HG03565 (cell line): ENCODE measurements at regions not wholly inside any gene's neighbourhood (a gene's known extent, or its start where the extent isn't known, plus 50 kb on each side); places are given as distances from the start of the nearest gene placed in this dataset.

Experiments used
- ATAC-seq: cut with Tn5 transposase; IDR thresholded peaks from one replicate; pipeline ENCODE4 v1.9.1; 2021; ENCODE audit warnings: mild to moderate bottlenecking, moderate library complexity; ENCODE audit not compliant: unreplicated experiment

- no peak for ATAC-seq
These were observed 439.1 kb downstream of the FOXG1 start for GRCh38 chr14:29205658-29206057.

DNA sequence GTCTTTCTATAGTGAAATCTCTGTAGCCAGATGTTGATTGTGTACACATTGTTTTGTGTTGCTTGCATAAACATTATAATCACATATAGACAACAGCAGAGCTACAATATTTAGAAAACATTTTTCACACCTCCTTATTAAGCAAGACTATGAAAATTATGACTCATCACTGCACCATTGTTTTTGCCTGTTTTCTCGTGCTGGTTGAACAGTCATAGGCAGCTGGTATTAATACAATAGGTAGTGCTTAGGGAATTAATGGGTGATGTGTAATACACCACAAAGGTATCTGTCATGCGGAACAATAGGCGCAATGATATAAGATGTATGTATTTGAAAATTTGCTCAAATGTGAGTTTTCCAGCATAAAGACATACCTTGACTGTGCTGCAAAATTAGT lies 449.3 kb downstream of the FOXG1 start:
- no peak for ATAC-seq

DNA sequence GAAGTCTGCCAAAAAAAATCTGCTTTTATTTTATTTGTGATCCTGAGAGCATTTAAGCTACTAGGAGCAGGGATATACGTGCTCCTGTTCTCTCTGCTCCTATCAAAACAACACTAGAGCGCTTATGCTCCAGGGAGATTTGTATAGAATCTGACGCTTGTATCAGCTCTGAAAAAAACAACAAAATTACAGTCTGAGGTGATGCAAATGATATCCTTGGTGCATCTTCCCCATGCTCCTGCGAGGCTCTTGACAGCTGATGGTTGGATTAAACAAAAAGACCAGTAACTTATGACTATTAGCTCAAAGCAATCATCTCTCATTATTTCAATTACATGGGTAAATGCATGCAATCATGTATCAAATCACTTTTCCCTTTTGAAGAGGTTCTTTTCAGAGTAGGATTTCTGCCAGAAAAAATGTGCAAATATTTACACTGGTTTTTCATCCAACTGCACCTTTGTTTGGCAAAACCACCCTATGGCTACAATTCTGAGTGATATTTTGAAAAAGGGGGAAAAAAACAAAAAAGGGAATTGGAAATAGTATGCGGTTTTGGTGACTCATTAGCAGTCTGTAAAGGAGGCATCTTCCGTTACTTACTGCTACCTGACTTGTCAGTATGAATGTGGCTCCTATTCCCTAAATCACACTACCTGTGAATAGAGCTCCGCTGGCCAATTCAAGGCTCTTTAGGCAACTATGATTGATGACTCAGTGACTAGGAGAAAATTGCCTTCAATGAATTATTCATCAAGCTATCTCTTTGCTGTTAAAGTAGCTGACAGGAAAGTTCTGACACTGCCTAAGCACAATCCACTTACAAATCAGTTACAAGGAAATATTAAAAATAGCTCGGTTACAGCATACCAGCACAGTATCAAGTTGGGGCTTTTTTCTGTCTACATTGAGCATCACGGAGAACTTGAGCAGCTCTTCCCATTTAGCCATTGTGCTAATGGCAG lies 450.0 kb downstream of the FOXG1 start:
- no peak for ATAC-seq

DNA sequence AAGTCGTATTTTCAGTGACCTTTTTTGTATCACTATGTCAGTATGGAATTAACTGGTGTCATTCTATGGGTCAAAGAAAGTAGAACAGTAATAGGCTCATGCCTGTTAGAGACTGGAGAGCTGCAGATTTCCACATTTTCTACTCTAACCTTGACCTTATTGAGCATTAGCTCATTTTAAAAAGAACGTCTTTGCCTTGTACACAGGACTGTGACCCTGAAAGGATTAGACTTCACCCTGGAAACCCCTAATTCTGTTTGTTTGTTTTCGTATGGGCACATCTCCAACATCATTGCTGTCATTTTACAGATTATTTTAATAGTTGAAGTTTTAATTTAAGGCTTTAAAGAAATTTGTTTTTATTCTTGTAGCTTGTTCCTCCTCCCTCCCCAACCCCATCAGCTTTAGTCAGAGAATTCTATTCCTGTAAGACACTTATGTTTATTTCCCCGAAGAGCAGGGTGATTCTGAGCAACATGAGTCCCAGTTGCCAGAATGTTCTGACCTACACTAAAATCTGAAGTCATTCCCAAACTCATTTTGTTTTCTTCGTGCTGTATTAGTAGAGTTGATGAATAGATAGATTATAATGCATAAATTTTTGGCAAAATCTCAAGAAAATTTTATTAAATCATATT lies 451.3 kb downstream of the FOXG1 start:
- no peak for ATAC-seq

- no peak for ATAC-seq
These were observed 453.5 kb downstream of the FOXG1 start for GRCh38 chr14:29220072-29220471.

GRCh38 chr14:29220566-29220965 lies 454.0 kb downstream of the FOXG1 start:
- ATAC-seq: no peak

GRCh38 chr14:29222006-29222405 lies 455.4 kb downstream of the FOXG1 start:
- no peak for ATAC-seq

DNA sequence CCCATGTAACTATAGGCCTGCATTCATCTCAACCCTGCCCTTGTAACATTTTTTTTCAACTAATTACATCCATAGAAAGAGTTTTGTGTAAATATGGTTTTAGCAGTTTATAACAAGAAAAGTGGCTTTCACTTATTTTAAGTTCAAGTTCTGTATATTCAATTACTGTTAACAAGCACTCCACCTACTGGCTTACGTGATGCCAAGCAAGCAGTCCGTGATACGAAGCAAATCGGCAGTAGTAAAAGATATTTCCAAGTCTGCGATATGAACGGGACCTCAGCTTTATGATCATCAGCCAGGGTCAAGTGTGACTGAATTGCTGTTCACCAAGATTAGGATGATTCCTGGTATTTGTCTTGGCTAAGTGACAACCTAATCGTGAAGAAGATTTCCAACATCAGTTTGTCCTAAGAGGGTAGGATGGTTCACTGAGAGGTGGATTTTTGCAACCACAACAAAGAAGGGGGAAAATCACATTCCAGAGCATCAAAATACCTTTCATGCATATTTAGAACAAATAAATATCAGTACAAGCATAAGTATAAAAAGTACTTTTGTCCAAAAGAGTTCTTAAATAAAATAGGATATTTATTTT lies 456.2 kb downstream of the FOXG1 start:
- ATAC-seq: no peak

DNA sequence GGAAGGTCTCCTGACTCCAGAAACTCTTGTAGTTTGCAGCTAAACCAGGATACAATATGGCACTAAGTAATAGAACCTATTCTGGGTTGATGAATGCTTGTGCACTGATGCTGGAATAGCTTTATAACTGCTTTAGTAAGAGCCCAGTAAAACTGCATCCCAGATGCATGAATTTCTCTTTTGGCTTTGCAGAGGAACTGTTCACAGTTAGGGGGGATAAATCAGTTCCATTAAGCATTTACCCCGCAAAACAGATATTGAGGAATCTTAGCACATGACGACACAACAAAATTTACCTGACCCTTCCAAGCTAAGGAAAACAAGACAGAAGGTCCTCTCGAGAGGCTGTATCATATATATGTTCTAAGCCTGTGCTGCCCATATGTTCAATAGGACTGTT lies 457.4 kb downstream of the FOXG1 start:
- no peak for ATAC-seq

GRCh38 chr14:29227631-29228030 lies 461.0 kb downstream of the FOXG1 start:
- no peak for ATAC-seq

DNA sequence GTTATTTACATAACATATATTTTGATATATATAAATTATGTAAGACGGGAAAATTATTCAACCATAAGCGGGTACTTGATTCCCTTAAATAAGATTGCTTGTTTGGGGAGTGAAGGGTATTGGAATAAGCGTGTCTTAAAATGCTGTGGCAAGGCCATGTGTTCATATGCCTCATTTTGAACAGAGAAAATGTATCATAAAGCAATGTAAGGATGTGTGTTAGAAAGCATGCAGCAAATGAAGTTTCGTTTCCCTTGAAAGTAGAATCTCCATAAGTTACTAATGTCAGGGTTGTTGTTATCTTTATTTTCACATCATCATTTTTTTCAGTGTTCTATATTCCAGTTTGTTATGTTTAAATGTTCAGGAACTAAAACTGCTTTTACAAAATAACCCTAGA lies 465.6 kb downstream of the FOXG1 start:
- ATAC-seq: no peak

DNA sequence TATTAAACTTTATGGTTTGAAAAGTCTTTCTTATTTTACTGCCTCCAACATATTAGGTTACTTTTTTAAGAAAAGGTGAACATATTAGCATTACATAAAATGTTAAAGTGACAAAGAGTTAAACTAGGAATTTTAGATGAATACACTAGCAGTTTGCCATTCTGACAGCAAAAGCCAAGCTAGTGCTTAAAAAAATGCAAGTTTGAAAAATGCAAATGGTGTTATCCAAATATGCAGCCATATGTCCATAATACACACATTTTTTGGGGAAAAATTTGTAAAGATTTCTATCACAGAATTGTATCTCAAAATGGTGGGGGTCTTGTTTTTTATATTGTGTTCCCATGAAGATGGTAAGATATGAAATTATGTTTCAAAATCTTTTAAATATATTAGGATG lies 466.1 kb downstream of the FOXG1 start:
- ATAC-seq: no peak

GRCh38 chr14:29233188-29233587 lies 466.6 kb downstream of the FOXG1 start:
- no peak for ATAC-seq

GRCh38 chr14:29235991-29236390 lies 469.4 kb downstream of the FOXG1 start:
- no peak for ATAC-seq

GRCh38 chr14:29236401-29236800 lies 469.8 kb downstream of the FOXG1 start:
- no peak for ATAC-seq

DNA sequence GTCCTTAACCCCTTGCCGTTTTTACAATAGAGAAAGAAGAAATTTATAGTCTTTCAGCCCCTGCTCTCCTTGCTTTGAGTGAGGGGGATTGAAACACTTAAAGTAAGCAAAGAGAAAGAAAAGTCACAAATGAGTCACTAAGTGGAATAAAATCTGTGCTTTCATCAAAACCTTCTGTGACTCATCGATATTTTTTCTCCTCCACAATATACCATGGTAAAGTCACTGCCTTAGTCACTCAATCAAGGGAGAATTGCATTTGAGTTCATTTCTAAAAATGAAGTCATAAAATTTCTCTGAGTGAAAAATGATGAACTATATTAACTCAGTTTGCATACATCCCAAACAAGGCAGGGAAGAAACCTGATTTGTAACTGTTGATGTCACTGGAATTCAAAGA lies 470.3 kb downstream of the FOXG1 start:
- ATAC-seq: no peak

DNA sequence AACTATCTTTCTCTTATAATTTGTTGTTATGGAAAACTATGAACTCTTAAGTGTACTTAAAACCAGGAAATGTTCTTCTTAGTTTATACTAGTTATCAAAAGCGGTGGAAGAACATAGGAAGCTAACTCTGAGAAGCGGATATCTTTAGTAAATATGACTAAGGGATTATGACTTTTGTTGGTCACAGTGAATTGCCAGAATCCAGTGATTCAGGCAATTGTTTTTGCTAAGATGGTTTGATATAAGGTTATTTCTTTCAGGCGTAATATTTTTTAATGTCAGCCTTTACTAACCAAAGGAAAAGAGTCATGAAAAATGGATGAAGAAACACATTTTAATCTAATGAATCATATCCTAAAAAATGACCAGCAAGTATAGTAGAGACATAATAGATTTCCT lies 473.5 kb downstream of the FOXG1 start:
- ATAC-seq: no peak

GRCh38 chr14:29242755-29243754 lies 476.5 kb downstream of the FOXG1 start:
- no peak for ATAC-seq

GRCh38 chr14:29255692-29256091 lies 489.1 kb downstream of the FOXG1 start:
- no peak for ATAC-seq

- ATAC-seq: no peak
These were observed 496.4 kb downstream of the FOXG1 start for GRCh38 chr14:29262979-29263378.

- no peak for ATAC-seq
These were observed 498.3 kb downstream of the FOXG1 start for GRCh38 chr14:29264865-29265264.
